ENCODE measurements at regions not wholly inside any gene's neighbourhood (a gene's known extent, or its start where the extent isn't known, plus 50 kb on each side); places are given as distances from the start of the nearest gene placed in this dataset.

GRCh38 chr6:135586844-135587243 lies 89.3 kb upstream of the AHI1 start:
- in situ Hi-C loops (cut with MboI; ENCODE audit: low pct_unique_long_range_greater_than_20kb, low sequenced_read_pairs, unreplicated experiment): no loop called here
- DNase-seq (ENCODE audit: low spot score): peak; percentile 24
- TF ChIP-seq CTCF (IDR thresholded peaks at IDR 0.05; ENCODE audit: extremely low read depth, insufficient read depth, missing control alignments): no peak

GRCh38 chr6:135592276-135592675 lies 94.7 kb upstream of the AHI1 start:
- in situ Hi-C loops (cut with MboI; ENCODE audit: low pct_unique_long_range_greater_than_20kb, low sequenced_read_pairs, unreplicated experiment): no loop called here
- no peak for TF ChIP-seq CTCF (IDR thresholded peaks at IDR 0.05; ENCODE audit: extremely low read depth, insufficient read depth, missing control alignments)
- no peak for DNase-seq (ENCODE audit: low spot score)

- in situ Hi-C loops (cut with MboI; ENCODE audit: low pct_unique_long_range_greater_than_20kb, low sequenced_read_pairs, unreplicated experiment): no loop called here
- TF ChIP-seq CTCF (IDR thresholded peaks at IDR 0.05; ENCODE audit: extremely low read depth, insufficient read depth, missing control alignments): no peak
- DNase-seq (ENCODE audit: low spot score): no peak
These were observed 96.5 kb upstream of the AHI1 start for GRCh38 chr6:135594000-135594399.

- in situ Hi-C loops (cut with MboI; ENCODE audit: low pct_unique_long_range_greater_than_20kb, low sequenced_read_pairs, unreplicated experiment): no loop called here
- DNase-seq (ENCODE audit: low spot score): no peak
- no peak for TF ChIP-seq CTCF (IDR thresholded peaks at IDR 0.05; ENCODE audit: extremely low read depth, insufficient read depth, missing control alignments)
These were observed 102.7 kb upstream of the AHI1 start for GRCh38 chr6:135600086-135600702.

- DNase-seq (ENCODE audit: low spot score): no peak
- in situ Hi-C loops (cut with MboI; ENCODE audit: low pct_unique_long_range_greater_than_20kb, low sequenced_read_pairs, unreplicated experiment): no loop called here
- TF ChIP-seq CTCF (IDR thresholded peaks at IDR 0.05; ENCODE audit: extremely low read depth, insufficient read depth, missing control alignments): no peak
These were observed 103.4 kb upstream of the AHI1 start for GRCh38 chr6:135600931-135601330.

- TF ChIP-seq CTCF (IDR thresholded peaks at IDR 0.05; ENCODE audit: extremely low read depth, insufficient read depth, missing control alignments): no peak
- in situ Hi-C loops (cut with MboI; ENCODE audit: low pct_unique_long_range_greater_than_20kb, low sequenced_read_pairs, unreplicated experiment): no loop called here
- DNase-seq (ENCODE audit: low spot score): no peak
These were observed 104.3 kb upstream of the AHI1 start for GRCh38 chr6:135601857-135602256.

GRCh38 chr6:135603249-135603648 lies 105.7 kb upstream of the AHI1 start:
- DNase-seq (ENCODE audit: low spot score): no peak
- in situ Hi-C loops (cut with MboI; ENCODE audit: low pct_unique_long_range_greater_than_20kb, low sequenced_read_pairs, unreplicated experiment): no loop called here
- no peak for TF ChIP-seq CTCF (IDR thresholded peaks at IDR 0.05; ENCODE audit: extremely low read depth, insufficient read depth, missing control alignments)

All from GM13977 (cell line).